ENCODE measurements at regions not wholly inside any gene's neighbourhood (a gene's known extent, or its start where the extent isn't known, plus 50 kb on each side); places are given as distances from the start of the nearest gene placed in this dataset.

GRCh38 chr4:154683956-154684681, 59.7 kb upstream of the LRAT start:
- no peak for TF ChIP-seq CTCF (conservative IDR thresholded peaks at IDR 0.05; ENCODE audit: low read depth, low read length)
- TF ChIP-seq EZH2 (IDR thresholded peaks at IDR 0.05; ENCODE audit: low read length, unreplicated experiment), result no peak

Data from PC-3 (cell line).